ENCODE measurements at regions not wholly inside any gene's neighbourhood (a gene's known extent, or its start where the extent isn't known, plus 50 kb on each side); places are given as distances from the start of the nearest gene placed in this dataset.

GRCh38 chrX:139093201-139093600 lies 381.7 kb upstream of the FGF13 start:
- Histone ChIP-seq H3K4me1 (ENCODE audit: control insufficient read depth in 2 of 2, insufficient read depth in 2 of 2, low read length in 2 of 2) (no peaks in the 10 kb centered on the region), H3K9me3 (ENCODE audit: control extremely low read depth in 1 of 3, control insufficient read depth in 2 of 3, insufficient read depth in 1 of 3, low read length in 2 of 3) (no peaks in the 10 kb centered on the region), H4K20me1 (ENCODE audit: control insufficient read depth, insufficient read depth, low read length, poor library complexity, severe bottlenecking) (no peaks in the 10 kb centered on the region), H3K27ac (ENCODE audit: low read length in 2 of 2) (no peak overlapping the region), H3K79me2 (ENCODE audit: control insufficient read depth, insufficient read depth, low read length) (no peaks in the 10 kb centered on the region), H3K27me3 (replicated peaks in 1 of 4; ENCODE audit: control extremely low read depth in 1 of 4, control insufficient read depth in 3 of 4, insufficient read depth in 4 of 4, low read length in 3 of 4) (no peaks in the 10 kb centered on the region), H3K4me2 (replicated peaks; ENCODE audit: low read depth, low read length, poor library complexity, severe bottlenecking) (no peak overlapping the region), H3K4me3 (ENCODE audit: control extremely low read depth in 1 of 5, extremely low read depth in 1 of 5, insufficient read depth in 1 of 5, low read depth in 2 of 5, low read length in 4 of 5) (no peak overlapping the region), H3K36me3 (replicated peaks in 1 of 2; ENCODE audit: control extremely low read depth in 1 of 2, control insufficient read depth in 1 of 2, extremely low read depth in 1 of 2, insufficient read depth in 2 of 2, low read length in 1 of 2) (no peaks in the 10 kb centered on the region), H3K9ac (ENCODE audit: low read length) (no peak overlapping the region), H2AFZ (ENCODE audit: insufficient read depth, low read depth, low read length, poor library complexity, severe bottlenecking) (no peak overlapping the region)
- ChIA-PET POLR2A (no interaction called here), CTCF (no interaction called here)
- ATAC-seq (ENCODE audit: low read depth), result no peak
- no peak for DNase-seq
- intact Hi-C loops (cut with micrococcal nuclease), result no loop called here
- Mint-ChIP-seq H3K9me3 (ENCODE audit: insufficient read depth) (no peaks in the 10 kb centered on the region), H3K4me1 (no peaks in the 10 kb centered on the region), H3K4me3 (no peak overlapping the region), H3K27ac (no peak overlapping the region), H3K27me3 (no peaks in the 10 kb centered on the region)
- no peak for TF ChIP-seq CTCF (IDR thresholded peaks at IDR 0.05)
- TF ChIP-seq EZH2 (IDR thresholded peaks at IDR 0.05; ENCODE audit: borderline replicate concordance, insufficient read depth, low read depth, low read length, poor library complexity, severe bottlenecking), result no peak
- WGBS (ENCODE audit: insufficient coverage), result no CpG with 5 or more reads among the region's 3 CpGs

- ATAC-seq (ENCODE audit: low read depth) (no peak), DNase-seq (no peak)
- TF ChIP-seq EZH2 (IDR thresholded peaks at IDR 0.05; ENCODE audit: borderline replicate concordance, insufficient read depth, low read depth, low read length, poor library complexity, severe bottlenecking) (no peak), CTCF (IDR thresholded peaks at IDR 0.05) (no peak)
- no peaks in the 10 kb centered on the region for H3K79me2 ChIP-seq (ENCODE audit: control insufficient read depth, insufficient read depth, low read length)
- Mint-ChIP-seq H3K9me3 (ENCODE audit: insufficient read depth) (no peaks in the 10 kb centered on the region), H3K4me1 (no peaks in the 10 kb centered on the region), H3K27me3 (no peaks in the 10 kb centered on the region), H3K27ac (no peak overlapping the region), H3K4me3 (no peak overlapping the region)
- ChIA-PET CTCF (no interaction called here), POLR2A (no interaction called here)
- no peak overlapping the region for H3K27ac ChIP-seq (ENCODE audit: low read length in 2 of 2)
- H3K4me1 ChIP-seq (ENCODE audit: control insufficient read depth in 2 of 2, insufficient read depth in 2 of 2, low read length in 2 of 2), result no peaks in the 10 kb centered on the region
- no peaks in the 10 kb centered on the region for H3K36me3 ChIP-seq (replicated peaks in 1 of 2; ENCODE audit: control extremely low read depth in 1 of 2, control insufficient read depth in 1 of 2, extremely low read depth in 1 of 2, insufficient read depth in 2 of 2, low read length in 1 of 2)
- no peaks in the 10 kb centered on the region for H3K9me3 ChIP-seq (ENCODE audit: control extremely low read depth in 1 of 3, control insufficient read depth in 2 of 3, insufficient read depth in 1 of 3, low read length in 2 of 3)
- H3K9ac ChIP-seq (ENCODE audit: low read length), result no peak overlapping the region
- intact Hi-C loops (cut with micrococcal nuclease), result no loop called here
- no peaks in the 10 kb centered on the region for H3K27me3 ChIP-seq (replicated peaks in 1 of 4; ENCODE audit: control extremely low read depth in 1 of 4, control insufficient read depth in 3 of 4, insufficient read depth in 4 of 4, low read length in 3 of 4)
- H3K4me2 ChIP-seq (replicated peaks; ENCODE audit: low read depth, low read length, poor library complexity, severe bottlenecking), result no peak overlapping the region
- WGBS (ENCODE audit: insufficient coverage), result no CpG with 5 or more reads among the region's 3 CpGs
- no peaks in the 10 kb centered on the region for H4K20me1 ChIP-seq (ENCODE audit: control insufficient read depth, insufficient read depth, low read length, poor library complexity, severe bottlenecking)
- H2AFZ ChIP-seq (ENCODE audit: insufficient read depth, low read depth, low read length, poor library complexity, severe bottlenecking), result no peak overlapping the region
- no peak overlapping the region for H3K4me3 ChIP-seq (ENCODE audit: control extremely low read depth in 1 of 5, extremely low read depth in 1 of 5, insufficient read depth in 1 of 5, low read depth in 2 of 5, low read length in 4 of 5)
Observed at GRCh38 chrX:139091878-139092277, 380.4 kb upstream of the FGF13 start.
